ENCODE measurements at regions not wholly inside any gene's neighbourhood (a gene's known extent, or its start where the extent isn't known, plus 50 kb on each side); places are given as distances from the start of the nearest gene placed in this dataset.
"Not testable (repeated sequence)": the region's sequence is repeated elsewhere in the genome, so short reads cannot be mapped to it uniquely, and the experiment has no call there.

GRCh38 chr10:78224602-78225001 is 190.9 kb downstream of the RPS24 start:
- Histone ChIP-seq H3K4me1 (ENCODE audit: control insufficient read depth, insufficient read depth, low read length) (peaks cover 9% of the 10 kb centered on the region), H3K4me3 (ENCODE audit: low read length) (no peak overlapping the region), H3K9ac (ENCODE audit: low read length) (peak overlapping the region; percentile 21), H3K27me3 (replicated peaks; ENCODE audit: control insufficient read depth, insufficient read depth, low read length) (no peaks in the 10 kb centered on the region), H3K9me3 (ENCODE audit: control insufficient read depth, low read length) (no peaks in the 10 kb centered on the region), H3K36me3 (ENCODE audit: control insufficient read depth, insufficient read depth, low read length, severe bottlenecking) (no peaks in the 10 kb centered on the region)
- DNase-seq (ENCODE audit: low read depth): peak; percentile 19

- Histone ChIP-seq H3K4me3 (ENCODE audit: low read length) (no peak overlapping the region), H3K9ac (ENCODE audit: low read length) (no peak overlapping the region)
- no peak for DNase-seq (ENCODE audit: low read depth)
These were observed 191.9 kb downstream of the RPS24 start for GRCh38 chr10:78225594-78225993.

DNA sequence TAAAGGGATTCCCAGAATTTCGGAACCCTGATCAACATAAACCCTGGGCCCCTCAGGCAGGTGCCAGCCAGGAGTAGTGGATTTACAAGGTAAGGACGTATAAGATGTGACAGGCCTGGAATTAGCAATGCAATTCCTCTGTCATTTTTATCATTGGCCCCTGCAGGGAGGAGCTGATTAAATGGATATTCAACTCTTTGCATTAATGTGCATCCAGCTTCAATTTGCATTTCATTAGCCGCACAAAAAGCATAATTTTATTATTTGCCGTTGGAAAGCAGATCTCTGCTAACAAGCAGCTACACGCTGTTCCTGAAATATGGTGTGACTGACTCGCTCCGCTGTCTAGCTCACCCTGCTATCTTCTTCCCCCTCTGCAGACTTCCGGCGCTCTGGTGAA is 195.8 kb downstream of the RPS24 start:
- H3K27me3 ChIP-seq (replicated peaks; ENCODE audit: control insufficient read depth, insufficient read depth, low read length): no peaks in the 10 kb centered on the region
- no peak overlapping the region for H3K4me3 ChIP-seq (ENCODE audit: low read length)
- peaks cover 12% of the 10 kb centered on the region for H3K4me1 ChIP-seq (ENCODE audit: control insufficient read depth, insufficient read depth, low read length)
- no peaks in the 10 kb centered on the region for H3K36me3 ChIP-seq (ENCODE audit: control insufficient read depth, insufficient read depth, low read length, severe bottlenecking)
- H3K9me3 ChIP-seq (ENCODE audit: control insufficient read depth, low read length): no peaks in the 10 kb centered on the region
- no peak for DNase-seq (ENCODE audit: low read depth)
- H3K9ac ChIP-seq (ENCODE audit: low read length): no peak overlapping the region

More at GRCh38 chr10:78225594-78225993, 191.9 kb downstream of the RPS24 start:
- peaks cover 9% of the 10 kb centered on the region for H3K4me1 ChIP-seq (ENCODE audit: control insufficient read depth, insufficient read depth, low read length)
- H3K36me3 ChIP-seq (ENCODE audit: control insufficient read depth, insufficient read depth, low read length, severe bottlenecking): no peaks in the 10 kb centered on the region
- H3K27me3 ChIP-seq (replicated peaks; ENCODE audit: control insufficient read depth, insufficient read depth, low read length): no peaks in the 10 kb centered on the region
- no peaks in the 10 kb centered on the region for H3K9me3 ChIP-seq (ENCODE audit: control insufficient read depth, low read length)

- Histone ChIP-seq H3K27me3 (replicated peaks; ENCODE audit: control insufficient read depth, insufficient read depth, low read length) (no peaks in the 10 kb centered on the region), H3K9ac (ENCODE audit: low read length) (no peak overlapping the region), H3K9me3 (ENCODE audit: control insufficient read depth, low read length) (no peaks in the 10 kb centered on the region), H3K4me3 (ENCODE audit: low read length) (no peak overlapping the region), H3K4me1 (ENCODE audit: control insufficient read depth, insufficient read depth, low read length) (peaks cover 7% of the 10 kb centered on the region), H3K36me3 (ENCODE audit: control insufficient read depth, insufficient read depth, low read length, severe bottlenecking) (no peaks in the 10 kb centered on the region)
- DNase-seq (ENCODE audit: low read depth): no peak
These were observed 196.4 kb downstream of the RPS24 start for GRCh38 chr10:78229950-78230675.

- Histone ChIP-seq H3K4me1 (ENCODE audit: control insufficient read depth, insufficient read depth, low read length) (peaks cover 7% of the 10 kb centered on the region), H3K36me3 (ENCODE audit: control insufficient read depth, insufficient read depth, low read length, severe bottlenecking) (no peaks in the 10 kb centered on the region), H3K27me3 (replicated peaks; ENCODE audit: control insufficient read depth, insufficient read depth, low read length) (no peaks in the 10 kb centered on the region), H3K4me3 (ENCODE audit: low read length) (no peak overlapping the region), H3K9ac (ENCODE audit: low read length) (no peak overlapping the region), H3K9me3 (ENCODE audit: control insufficient read depth, low read length) (no peaks in the 10 kb centered on the region)
- DNase-seq (ENCODE audit: low read depth): no peak
These were observed 197.7 kb downstream of the RPS24 start for GRCh38 chr10:78231327-78231726.

GRCh38 chr10:78231939-78232338 is 198.3 kb downstream of the RPS24 start:
- peak overlapping the region; percentile 4 for H3K9ac ChIP-seq (ENCODE audit: low read length)

DNA sequence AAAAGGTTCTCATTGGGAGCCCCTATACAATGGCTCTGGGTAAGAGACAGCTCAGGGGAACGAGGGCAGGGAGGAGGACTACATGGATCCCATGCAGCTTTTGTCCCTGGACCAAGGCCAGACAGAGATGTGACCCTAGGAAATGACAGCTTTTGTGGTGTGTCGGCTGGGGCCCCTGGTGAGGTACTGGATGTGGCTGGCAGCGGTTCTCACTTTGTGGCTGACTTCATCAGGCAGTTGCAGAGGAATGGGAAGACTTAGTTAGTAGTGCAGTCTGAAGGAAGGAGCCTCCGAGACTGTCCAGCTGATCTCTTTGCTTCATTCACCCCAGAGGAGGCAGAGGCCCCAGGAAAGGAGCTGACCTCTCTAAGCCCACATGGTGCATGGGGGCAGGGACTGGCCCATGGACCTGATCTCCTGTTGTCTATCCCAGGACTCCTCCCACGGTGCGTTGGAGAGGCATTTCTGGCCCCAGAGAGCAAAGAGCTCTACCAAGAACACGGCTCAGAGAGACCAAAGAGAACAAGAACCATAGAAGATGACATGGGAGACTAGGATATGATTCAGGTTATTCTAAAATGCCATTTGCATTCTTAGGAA is 202.9 kb downstream of the RPS24 start:
- DNase-seq (ENCODE audit: low read depth): no peak
- Histone ChIP-seq H3K4me1 (ENCODE audit: control insufficient read depth, insufficient read depth, low read length) (peaks cover 7% of the 10 kb centered on the region), H3K9ac (ENCODE audit: low read length) (no peak overlapping the region), H3K27me3 (replicated peaks; ENCODE audit: control insufficient read depth, insufficient read depth, low read length) (no peaks in the 10 kb centered on the region), H3K4me3 (ENCODE audit: low read length) (no peak overlapping the region), H3K36me3 (ENCODE audit: control insufficient read depth, insufficient read depth, low read length, severe bottlenecking) (no peaks in the 10 kb centered on the region), H3K9me3 (ENCODE audit: control insufficient read depth, low read length) (no peaks in the 10 kb centered on the region)

More at GRCh38 chr10:78231939-78232338, 198.3 kb downstream of the RPS24 start:
- peak; percentile 63 for DNase-seq (ENCODE audit: low read depth)
- no peaks in the 10 kb centered on the region for H3K27me3 ChIP-seq (replicated peaks; ENCODE audit: control insufficient read depth, insufficient read depth, low read length)
- H3K36me3 ChIP-seq (ENCODE audit: control insufficient read depth, insufficient read depth, low read length, severe bottlenecking): no peaks in the 10 kb centered on the region
- peaks cover 7% of the 10 kb centered on the region for H3K4me1 ChIP-seq (ENCODE audit: control insufficient read depth, insufficient read depth, low read length)
- no peak overlapping the region for H3K4me3 ChIP-seq (ENCODE audit: low read length)
- H3K9me3 ChIP-seq (ENCODE audit: control insufficient read depth, low read length): no peaks in the 10 kb centered on the region

- not testable (repeated sequence) for H3K27me3 ChIP-seq (replicated peaks; ENCODE audit: control insufficient read depth, insufficient read depth, low read length); H3K4me1 ChIP-seq (ENCODE audit: control insufficient read depth, insufficient read depth, low read length); DNase-seq (ENCODE audit: low read depth); H3K36me3 ChIP-seq (ENCODE audit: control insufficient read depth, insufficient read depth, low read length, severe bottlenecking); H3K9ac ChIP-seq (ENCODE audit: low read length); H3K9me3 ChIP-seq (ENCODE audit: control insufficient read depth, low read length); H3K4me3 ChIP-seq (ENCODE audit: low read length)
These were observed 204.3 kb downstream of the RPS24 start for GRCh38 chr10:78237951-78238350.

DNA sequence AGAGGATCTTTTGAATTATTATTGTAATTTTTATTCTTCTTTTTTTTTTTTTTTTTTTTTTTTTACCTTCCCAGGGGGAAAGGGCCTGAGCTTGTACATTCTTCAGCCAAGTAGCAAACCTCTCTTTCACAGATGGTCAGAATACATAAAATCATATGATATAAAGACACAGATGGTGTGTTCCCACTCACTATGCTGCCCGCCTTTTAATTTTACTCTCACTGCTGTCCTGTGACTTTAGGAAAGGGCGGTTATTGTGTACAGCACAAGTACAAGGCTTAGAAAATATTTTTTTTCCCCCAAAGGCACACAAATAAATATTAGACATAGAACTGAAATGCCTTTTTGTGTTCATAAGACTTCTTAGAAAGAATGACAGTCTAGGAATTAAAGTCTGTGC is 213.6 kb downstream of the RPS24 start:
- H3K4me1 ChIP-seq (ENCODE audit: control insufficient read depth, insufficient read depth, low read length): peaks cover 34% of the 10 kb centered on the region

DNA sequence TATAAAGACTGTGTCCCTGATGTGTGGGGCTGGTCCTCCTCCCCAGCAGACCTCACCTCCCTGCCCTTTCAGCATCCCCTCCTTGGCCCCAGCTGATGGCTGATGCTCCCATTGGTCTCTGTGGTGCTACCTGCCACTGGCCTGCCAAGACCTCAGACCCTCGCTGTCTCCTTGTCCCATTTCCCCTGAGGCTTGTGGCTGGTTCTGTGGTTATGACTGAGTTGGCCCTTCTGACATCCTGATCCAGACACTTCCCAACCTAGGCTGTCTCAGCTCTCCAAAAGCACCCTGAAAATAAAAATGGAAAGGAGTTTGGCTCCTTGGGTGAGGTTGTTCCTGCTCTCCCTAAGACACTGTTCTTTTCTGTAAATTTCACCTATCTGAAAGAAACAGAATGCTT is 214.2 kb downstream of the RPS24 start:
- H3K4me1 ChIP-seq (ENCODE audit: control insufficient read depth, insufficient read depth, low read length): peaks cover 34% of the 10 kb centered on the region
- no peaks in the 10 kb centered on the region for H3K9me3 ChIP-seq (ENCODE audit: control insufficient read depth, low read length)
- H3K36me3 ChIP-seq (ENCODE audit: control insufficient read depth, insufficient read depth, low read length, severe bottlenecking): no peaks in the 10 kb centered on the region
- peak overlapping the region; percentile 78 for H3K9ac ChIP-seq (ENCODE audit: low read length)
- DNase-seq (ENCODE audit: low read depth): no peak
- peak overlapping the region; percentile 74 for H3K4me3 ChIP-seq (ENCODE audit: low read length)
- H3K27me3 ChIP-seq (replicated peaks; ENCODE audit: control insufficient read depth, insufficient read depth, low read length): no peaks in the 10 kb centered on the region

More for the DNA sequence above, 213.6 kb downstream of the RPS24 start:
- Histone ChIP-seq H3K9ac (ENCODE audit: low read length) (peak overlapping the region; percentile 78), H3K9me3 (ENCODE audit: control insufficient read depth, low read length) (no peaks in the 10 kb centered on the region), H3K27me3 (replicated peaks; ENCODE audit: control insufficient read depth, insufficient read depth, low read length) (no peaks in the 10 kb centered on the region), H3K36me3 (ENCODE audit: control insufficient read depth, insufficient read depth, low read length, severe bottlenecking) (no peaks in the 10 kb centered on the region), H3K4me3 (ENCODE audit: low read length) (no peak overlapping the region)
- no peak for DNase-seq (ENCODE audit: low read depth)

GRCh38 chr10:78248651-78249464 is 215.2 kb downstream of the RPS24 start:
- peak overlapping the region; percentile 78 for H3K9ac ChIP-seq (ENCODE audit: low read length)
- DNase-seq (ENCODE audit: low read depth): peak; percentile 70
- H3K9me3 ChIP-seq (ENCODE audit: control insufficient read depth, low read length): no peaks in the 10 kb centered on the region
- H3K36me3 ChIP-seq (ENCODE audit: control insufficient read depth, insufficient read depth, low read length, severe bottlenecking): no peaks in the 10 kb centered on the region
- peak overlapping the region; percentile 74 for H3K4me3 ChIP-seq (ENCODE audit: low read length)
- peaks cover 35% of the 10 kb centered on the region for H3K4me1 ChIP-seq (ENCODE audit: control insufficient read depth, insufficient read depth, low read length)
- H3K27me3 ChIP-seq (replicated peaks; ENCODE audit: control insufficient read depth, insufficient read depth, low read length): no peaks in the 10 kb centered on the region
